Stomach (tissue), 8 donors: ENCODE measurements at regions not wholly inside any gene's neighbourhood (a gene's known extent, or its start where the extent isn't known, plus 50 kb on each side); places are given as distances from the start of the nearest gene placed in this dataset.
"Not testable (repeated sequence)": the region's sequence is repeated elsewhere in the genome, so short reads cannot be mapped to it uniquely, and the experiment has no call there.

ENCODE experiments used
- DNase-seq, 2 donors: peaks; one replicate each; pipeline versions ENCODE4 v3.0.0 to v3.0.0-alpha.2; 2013 to 2019
- H3K27ac ChIP-seq, 5 donors: fragments of 200-600 bp in 4 of 5; sonication (generic) in 4 of 5; one replicate each; pipeline ENCODE4 v1.5.1; 2013 to 2019; ENCODE audit warnings: mild to moderate bottlenecking in 1 of 5, moderate library complexity in 1 of 5
- H3K27me3 ChIP-seq, 3 donors: fragments of 200-600 bp; sonication (generic); one replicate each; pipeline ENCODE4 v1.5.1; 2017 to 2019; ENCODE audit warnings: mixed run types in 1 of 3
- H3K36me3 ChIP-seq, 4 donors: fragments of 200-600 bp; sonication (generic); 1 replicate in 3 of 4; 2 replicates in 1 of 4; pipeline ENCODE4 v1.5.1; 2016 to 2019
- H3K4me1 ChIP-seq, 4 donors: fragments of 200-600 bp; sonication (generic); one replicate each; pipeline ENCODE4 v1.5.1; 2016 to 2019
- H3K4me3 ChIP-seq, 4 donors: fragments of 200-600 bp; sonication (generic) in 3 of 4; one replicate each; pipeline ENCODE4 v1.5.1; 2016 to 2019; ENCODE audit warnings: mild to moderate bottlenecking in 1 of 4
- H3K9me3 ChIP-seq, 4 donors: fragments of 200-600 bp; sonication (generic); one replicate each; pipeline ENCODE4 v1.5.1; 2016 to 2019
- CTCF ChIP-seq, 7 experiments: fragments of 450-650 bp in 4 of 7; fragments of 200-600 bp in 3 of 7; sonication (generic) in 3 of 7; IDR thresholded peaks; one replicate each; pipeline ENCODE4 v1.5.1; 2016 to 2019; ENCODE audit warnings: antibody characterized with exemption in 7 of 7, control low read depth in 2 of 7, mild to moderate bottlenecking in 1 of 7
- EP300 ChIP-seq: sonication (generic); formaldehyde crosslinking; IDR thresholded peaks from one replicate; pipeline ENCODE4 v1.6.1; 2017; ENCODE audit warnings: antibody characterized with exemption
- POLR2A ChIP-seq, 4 donors: fragments of 450-650 bp; IDR thresholded peaks; one replicate each; pipeline ENCODE4 v1.6.1; 2016; ENCODE audit warnings: antibody characterized with exemption in 4 of 4, control low read depth in 2 of 4, mild to moderate bottlenecking in 1 of 4, moderate library complexity in 1 of 4
- POLR2AphosphoS5 ChIP-seq, 3 donors: sonication (generic); formaldehyde crosslinking; IDR thresholded peaks; one replicate each; pipeline ENCODE4 v1.6.1; 2016; ENCODE audit warnings: antibody characterized with exemption in 3 of 3
- WGBS, 5 donors: extraction: QIAGEN DNeasy Blood & Tissue Kit in 3 of 5; methylation state at CpG; one replicate each; pipeline versions ENCODE4 v1.1.5 to v1.1.7; 2013 to 2018; 5-methylcytosine and 5-hydroxymethylcytosine counted together
- intact Hi-C: fragments of 100-400 bp; cut with DNase I; formaldehyde crosslinking; loops from one replicate; pipeline ENCODE4 v1.15.1; 2023; ENCODE audit warnings: low total_unique reads
- donor health status: healthy with polysubstance abuse.
- donor health status: Bipolar disorder and iron deficiency.
- donor health status: healthy.

- Histone ChIP-seq H3K27me3 (no peaks in the 10 kb centered on the region), H3K36me3 (no peaks in the 10 kb centered on the region), H3K9me3 (no peaks in the 10 kb centered on the region), H3K27ac (no peak overlapping the region), H3K4me1 (no peaks in the 10 kb centered on the region), H3K4me3 (no peak overlapping the region)
- intact Hi-C loops, result no loop called here
- DNase-seq, result no peak
- TF ChIP-seq CTCF (IDR thresholded peaks at IDR 0.05) (no peak), EP300 (no peak), POLR2AphosphoS5 (IDR thresholded peaks at IDR 0.05) (no peak), POLR2A (IDR thresholded peaks at IDR 0.05) (no peak)
Measured at GRCh38 chr10:108037061-108037460, 872.6 kb upstream of the SORCS1 start.

GRCh38 chr10:108036265-108036664 lies 871.8 kb upstream of the SORCS1 start:
- Histone ChIP-seq H3K4me1 (no peaks in the 10 kb centered on the region), H3K27ac (no peak overlapping the region), H3K36me3 (no peaks in the 10 kb centered on the region), H3K9me3 (no peaks in the 10 kb centered on the region), H3K4me3 (no peak overlapping the region), H3K27me3 (no peaks in the 10 kb centered on the region)
- 57 to 83% (median 69%) methylated on average over 1 of the region's 1 CpG for WGBS, 5 donors
- TF ChIP-seq POLR2AphosphoS5 (IDR thresholded peaks at IDR 0.05) (no peak), POLR2A (IDR thresholded peaks at IDR 0.05) (no peak), EP300 (no peak), CTCF (IDR thresholded peaks at IDR 0.05) (no peak)
- DNase-seq, result no peak
- intact Hi-C loops, result no loop called here

- H3K27ac ChIP-seq, result no peak overlapping the region
- H3K4me3 ChIP-seq, result no peak overlapping the region
- H3K4me1 ChIP-seq, result no peaks in the 10 kb centered on the region
- no peak for DNase-seq
- H3K9me3 ChIP-seq, result no peaks in the 10 kb centered on the region
- intact Hi-C loops, result no loop called here
- H3K36me3 ChIP-seq, result no peaks in the 10 kb centered on the region
- WGBS, 5 donors, result 50 to 83% (median 72%) methylated on average over 1 of the region's 1 CpG
- no peaks in the 10 kb centered on the region for H3K27me3 ChIP-seq
- no peak for TF ChIP-seq CTCF (IDR thresholded peaks at IDR 0.05)
- no peak for TF ChIP-seq POLR2AphosphoS5 (IDR thresholded peaks at IDR 0.05)
- TF ChIP-seq EP300, result no peak
- no peak for TF ChIP-seq POLR2A (IDR thresholded peaks at IDR 0.05)
Measured at GRCh38 chr10:108034829-108035228, 870.3 kb upstream of the SORCS1 start.

- intact Hi-C loops, H3K4me1 ChIP-seq, H3K9me3 ChIP-seq, H3K4me3 ChIP-seq, DNase-seq, H3K36me3 ChIP-seq, H3K27ac ChIP-seq, H3K27me3 ChIP-seq: not testable (repeated sequence)
- WGBS, 5 donors, result 39 to 48% (median 45%) methylated on average over 3 of the region's 3 CpGs
Measured at GRCh38 chr10:108033518-108033917, 869.0 kb upstream of the SORCS1 start.

- Histone ChIP-seq H3K9me3 (peaks cover 0 to 15% (median 8%) of the 10 kb centered on the region in 4 donors), H3K27ac (no peak overlapping the region), H3K4me1 (no peaks in the 10 kb centered on the region), H3K4me3 (no peak overlapping the region), H3K36me3 (no peaks in the 10 kb centered on the region), H3K27me3 (no peaks in the 10 kb centered on the region)
- TF ChIP-seq POLR2A (IDR thresholded peaks at IDR 0.05), result no peak
- no peak for TF ChIP-seq CTCF (IDR thresholded peaks at IDR 0.05)
- no peak for TF ChIP-seq POLR2AphosphoS5 (IDR thresholded peaks at IDR 0.05)
- TF ChIP-seq EP300, result no peak
- intact Hi-C loops, result no loop called here
- no peak for DNase-seq
- 91 to 97% (median 92%) methylated on average over 1 of the region's 1 CpG for WGBS, 5 donors
Measured at GRCh38 chr10:108031505-108031904, 867.0 kb upstream of the SORCS1 start.
